ENCODE measurements at regions not wholly inside any gene's neighbourhood (a gene's known extent, or its start where the extent isn't known, plus 50 kb on each side); places are given as distances from the start of the nearest gene placed in this dataset.

GRCh38 chr6:98343004-98343403 is 491.4 kb upstream of the POU3F2 start:
- Histone ChIP-seq H3K36me3 (replicated peaks; ENCODE audit: insufficient read depth, low read length) (no peaks in the 10 kb centered on the region), H4K20me1 (ENCODE audit: insufficient read depth, low read length) (no peaks in the 10 kb centered on the region), H3F3A (ENCODE audit: insufficient read depth, low read length) (no peaks in the 10 kb centered on the region), H3K4me1 (ENCODE audit: low read length) (no peaks in the 10 kb centered on the region), H3K4me2 (ENCODE audit: low read depth, low read length) (no peak overlapping the region), H3K79me2 (ENCODE audit: low read length) (no peaks in the 10 kb centered on the region), H3K9me3 (replicated peaks; ENCODE audit: insufficient read depth, low read length) (no peaks in the 10 kb centered on the region), H3K27me3 (replicated peaks; ENCODE audit: insufficient read depth, low read length) (no peaks in the 10 kb centered on the region), H3K4me3 (ENCODE audit: low read length) (no peak overlapping the region), H3K9me2 (replicated peaks; ENCODE audit: insufficient read depth, low read length) (no peaks in the 10 kb centered on the region), H3K27ac (ENCODE audit: low read length) (no peak overlapping the region), H3K9ac (ENCODE audit: low read length) (no peak overlapping the region), H2AFZ (ENCODE audit: low read length) (no peak overlapping the region)
- no peak for DNase-seq
- TF ChIP-seq EZH2phosphoT487 (IDR thresholded peaks at IDR 0.05; ENCODE audit: low read length) = no peak
- no peak for TF ChIP-seq EZH2 (optimal IDR thresholded peaks at IDR 0.05; ENCODE audit: low read depth, low read length)
- no peak for TF ChIP-seq CTCF (IDR thresholded peaks at IDR 0.05; ENCODE audit: low read length)

- no peaks in the 10 kb centered on the region for H3K9me2 ChIP-seq (replicated peaks; ENCODE audit: insufficient read depth, low read length)
- no peak overlapping the region for H2AFZ ChIP-seq (ENCODE audit: low read length)
- H3K9ac ChIP-seq (ENCODE audit: low read length) = no peak overlapping the region
- H3K27me3 ChIP-seq (replicated peaks; ENCODE audit: insufficient read depth, low read length) = no peaks in the 10 kb centered on the region
- H3K27ac ChIP-seq (ENCODE audit: low read length) = no peak overlapping the region
- no peaks in the 10 kb centered on the region for H3K4me1 ChIP-seq (ENCODE audit: low read length)
- no peak for DNase-seq
- TF ChIP-seq CTCF (IDR thresholded peaks at IDR 0.05; ENCODE audit: low read length) = no peak
- no peak for TF ChIP-seq EZH2 (optimal IDR thresholded peaks at IDR 0.05; ENCODE audit: low read depth, low read length)
- TF ChIP-seq EZH2phosphoT487 (IDR thresholded peaks at IDR 0.05; ENCODE audit: low read length) = no peak
- H3K36me3 ChIP-seq (replicated peaks; ENCODE audit: insufficient read depth, low read length) = no peaks in the 10 kb centered on the region
- no peaks in the 10 kb centered on the region for H3F3A ChIP-seq (ENCODE audit: insufficient read depth, low read length)
- H3K79me2 ChIP-seq (ENCODE audit: low read length) = no peaks in the 10 kb centered on the region
- no peak overlapping the region for H3K4me2 ChIP-seq (ENCODE audit: low read depth, low read length)
- H4K20me1 ChIP-seq (ENCODE audit: insufficient read depth, low read length) = no peaks in the 10 kb centered on the region
- no peaks in the 10 kb centered on the region for H3K9me3 ChIP-seq (replicated peaks; ENCODE audit: insufficient read depth, low read length)
- no peak overlapping the region for H3K4me3 ChIP-seq (ENCODE audit: low read length)
Measured at GRCh38 chr6:98343797-98344196, 490.6 kb upstream of the POU3F2 start.

- TF ChIP-seq EZH2phosphoT487 (IDR thresholded peaks at IDR 0.05; ENCODE audit: low read length) (no peak), EZH2 (optimal IDR thresholded peaks at IDR 0.05; ENCODE audit: low read depth, low read length) (no peak), CTCF (IDR thresholded peaks at IDR 0.05; ENCODE audit: low read length) (no peak)
- H3K4me3 ChIP-seq (ENCODE audit: low read length) = no peak overlapping the region
- no peak overlapping the region for H2AFZ ChIP-seq (ENCODE audit: low read length)
- H3F3A ChIP-seq (ENCODE audit: insufficient read depth, low read length) = no peaks in the 10 kb centered on the region
- DNase-seq = no peak
- H3K27me3 ChIP-seq (replicated peaks; ENCODE audit: insufficient read depth, low read length) = no peaks in the 10 kb centered on the region
- no peak overlapping the region for H3K27ac ChIP-seq (ENCODE audit: low read length)
- no peaks in the 10 kb centered on the region for H3K36me3 ChIP-seq (replicated peaks; ENCODE audit: insufficient read depth, low read length)
- no peaks in the 10 kb centered on the region for H3K9me2 ChIP-seq (replicated peaks; ENCODE audit: insufficient read depth, low read length)
- no peaks in the 10 kb centered on the region for H3K4me1 ChIP-seq (ENCODE audit: low read length)
- H4K20me1 ChIP-seq (ENCODE audit: insufficient read depth, low read length) = no peaks in the 10 kb centered on the region
- H3K9me3 ChIP-seq (replicated peaks; ENCODE audit: insufficient read depth, low read length) = no peaks in the 10 kb centered on the region
- H3K79me2 ChIP-seq (ENCODE audit: low read length) = no peaks in the 10 kb centered on the region
- H3K9ac ChIP-seq (ENCODE audit: low read length) = no peak overlapping the region
- H3K4me2 ChIP-seq (ENCODE audit: low read depth, low read length) = no peak overlapping the region
Measured at GRCh38 chr6:98352348-98352747, 482.0 kb upstream of the POU3F2 start.

Data from MM.1S (cell line).